ENCODE measurements at regions not wholly inside any gene's neighbourhood (a gene's known extent, or its start where the extent isn't known, plus 50 kb on each side); places are given as distances from the start of the nearest gene placed in this dataset.

- TF ChIP-seq CTCF (conservative IDR thresholded peaks at IDR 0.05) (no peak), ZFX (IDR thresholded peaks at IDR 0.05) (no peak)
Observed at GRCh38 chr5:92946546-92946945, 634.5 kb downstream of the NR2F1-AS1 start.
